ENCODE measurements at regions not wholly inside any gene's neighbourhood (a gene's known extent, or its start where the extent isn't known, plus 50 kb on each side); places are given as distances from the start of the nearest gene placed in this dataset.
"Not testable (repeated sequence)": the region's sequence is repeated elsewhere in the genome, so short reads cannot be mapped to it uniquely, and the experiment has no call there.

DNA sequence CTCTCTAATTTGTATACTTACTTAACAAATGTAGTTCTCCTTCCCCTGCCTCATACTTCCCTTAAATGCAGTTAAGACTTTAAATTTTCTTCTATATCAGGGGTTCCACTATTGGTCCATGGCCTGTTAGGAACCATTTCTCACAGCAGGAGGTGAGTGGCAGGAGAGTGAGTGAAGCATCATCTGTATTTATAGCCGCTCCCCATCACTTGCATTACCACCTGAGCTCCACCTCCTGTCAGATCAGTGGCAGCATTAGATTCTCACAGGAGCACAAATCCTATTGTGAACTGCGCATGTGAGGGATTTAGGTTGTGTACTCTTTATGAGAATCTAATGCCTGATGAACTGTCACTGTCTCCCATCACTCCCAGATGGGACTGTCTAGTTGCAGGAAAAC is 72.1 kb upstream of the ALB start:
- H3K4me3 ChIP-seq (ENCODE audit: extremely low read depth in 1 of 4, insufficient read depth in 2 of 4, low read depth in 3 of 4, low read length in 4 of 4); H2AK5ac ChIP-seq (ENCODE audit: low read depth, low read length); H4K20me1 ChIP-seq (replicated peaks in 1 of 2; ENCODE audit: control insufficient read depth in 1 of 2, insufficient read depth in 2 of 2, low read length in 2 of 2); H3K27ac ChIP-seq (ENCODE audit: low read depth, low read length); H3K18ac ChIP-seq (ENCODE audit: extremely low read depth, low read length); FAIRE-seq; H3K23me2 ChIP-seq (ENCODE audit: low read depth, low read length); H3K36me3 ChIP-seq (ENCODE audit: control insufficient read depth in 2 of 4, insufficient read depth in 4 of 4, low read length in 3 of 4); H4K91ac ChIP-seq (replicated peaks; ENCODE audit: insufficient read length, low read length); H2BK120ac ChIP-seq (replicated peaks; ENCODE audit: low read depth, low read length); H2BK20ac ChIP-seq (ENCODE audit: low read length); H4K5ac ChIP-seq (ENCODE audit: insufficient read length, low read depth, low read length); H3K4me2 ChIP-seq (ENCODE audit: insufficient read depth in 1 of 2, low read depth in 2 of 2, low read length in 2 of 2); POLR2A ChIA-PET (ENCODE audit: partially characterized antibody); H3K79me1 ChIP-seq (ENCODE audit: low read depth, low read length); H2AFZ ChIP-seq (ENCODE audit: low read length); H2BK5ac ChIP-seq (ENCODE audit: low read depth, low read length); H3K9me3 ChIP-seq (ENCODE audit: insufficient read depth in 2 of 2, low read depth in 1 of 2, low read length in 1 of 2); H3K4ac ChIP-seq (replicated peaks; ENCODE audit: insufficient read length, low read depth, low read length); H2BK15ac ChIP-seq (ENCODE audit: low read length); H4K8ac ChIP-seq (ENCODE audit: extremely low read depth, insufficient read depth, low read length); H3K23ac ChIP-seq (ENCODE audit: insufficient read length); H3K27me3 ChIP-seq (replicated peaks in 1 of 4; ENCODE audit: control insufficient read depth in 3 of 4, extremely low read depth in 1 of 4, insufficient read depth in 3 of 4, low read length in 3 of 4); H3K56ac ChIP-seq (replicated peaks; ENCODE audit: insufficient read length, low read depth, low read length); DNase-seq (ENCODE audit: low read depth in 1 of 2, low spot score in 2 of 2); H3K14ac ChIP-seq (ENCODE audit: insufficient read length); H3K9ac ChIP-seq (replicated peaks in 1 of 4; ENCODE audit: extremely low read depth in 1 of 4, low read depth in 3 of 4, low read length in 3 of 4); H3K79me2 ChIP-seq (ENCODE audit: control insufficient read depth in 1 of 2, insufficient read depth in 2 of 2, low read length in 2 of 2); H3K4me1 ChIP-seq (replicated peaks in 1 of 4; ENCODE audit: control insufficient read depth in 3 of 4, insufficient read depth in 4 of 4, low read length in 3 of 4); H2BK12ac ChIP-seq (ENCODE audit: low read depth, low read length): not testable (repeated sequence)
- CTCF ChIA-PET (ENCODE audit: partially characterized antibody), result interaction anchor here (1.0 to 2.5 kb wide), 4 partner anchors 9 to 261 kb away, joined by 3 to 13 read pairs (median 5); no protein-coding TSS in a partner anchor
- 98% methylated on average over 2 of the region's 2 CpGs; no CpG with 5 or more reads in 1 of the 2 experiments for WGBS, 2 experiments (ENCODE audit: extremely low coverage in 1 of 2, insufficient coverage in 1 of 2, insufficient read length in 1 of 2, insufficient replicate concordance in 2 of 2, low coverage in 1 of 2, low lambda C conversion rate in 2 of 2, missing lambda C conversion rate in 1 of 2)
